Calu3 (cell line): ENCODE measurements at regions not wholly inside any gene's neighbourhood (a gene's known extent, or its start where the extent isn't known, plus 50 kb on each side); places are given as distances from the start of the nearest gene placed in this dataset.
"Not testable (repeated sequence)": the region's sequence is repeated elsewhere in the genome, so short reads cannot be mapped to it uniquely, and the experiment has no call there.

Experiments used
- BruUV-seq: library from RNA; stranded (reverse); fragments of 400-500 nt; replicated peaks from 2 replicates; lab custom pipeline; 2021; lab: Mats Ljungman, UMichigan
- CTCF ChIA-PET: fragments of 300-600 bp; sonication (Branson Sonifier 250); formaldehyde crosslinking; loops from one replicate; lab custom pipeline; 2022; ENCODE audit warnings: antibody characterized with exemption; lab: Charles Lee
- DNase-seq: peaks from one replicate; pipeline ENCODE4 v3.0.0; 2022
- H3K27ac Mint-ChIP-seq: one replicate; pipeline ENCODE4 v1.8.0; 2022; ENCODE audit warnings: mixed read lengths; ENCODE audit not compliant: unreplicated experiment
- H3K27me3 Mint-ChIP-seq: one replicate; pipeline ENCODE4 v1.8.0; 2022; ENCODE audit warnings: mixed read lengths; ENCODE audit not compliant: unreplicated experiment
- H3K36me3 Mint-ChIP-seq: one replicate; pipeline ENCODE4 v1.8.0; 2022; ENCODE audit warnings: mild to moderate bottlenecking, moderate library complexity, mixed read lengths; ENCODE audit not compliant: insufficient read depth, unreplicated experiment
- H3K4me1 Mint-ChIP-seq: one replicate; pipeline ENCODE4 v1.8.0; 2022; ENCODE audit warnings: mild to moderate bottlenecking, low read depth, mixed read lengths; ENCODE audit not compliant: unreplicated experiment
- H3K4me3 Mint-ChIP-seq: one replicate; pipeline ENCODE4 v1.8.0; 2022; ENCODE audit warnings: mild to moderate bottlenecking, low read depth, moderate library complexity, mixed read lengths; ENCODE audit not compliant: unreplicated experiment
- H3K9me3 Mint-ChIP-seq: one replicate; pipeline ENCODE4 v1.8.0; 2022; ENCODE audit warnings: low read depth, mixed read lengths; ENCODE audit not compliant: unreplicated experiment
- intact Hi-C: fragments of 100-400 bp; cut with micrococcal nuclease; formaldehyde crosslinking; loops from one replicate; pipeline ENCODE4 v1.10.0; 2022; ENCODE audit not compliant: unreplicated experiment
- TF ChIP-seq, protein P1 (sequence below): fragments of 200-600 bp; IDR thresholded peaks from one replicate; pipeline ENCODE4 v1.8.0; 2022; ENCODE audit warnings: antibody characterized with exemption; ENCODE audit not compliant: unreplicated experiment

DNA sequence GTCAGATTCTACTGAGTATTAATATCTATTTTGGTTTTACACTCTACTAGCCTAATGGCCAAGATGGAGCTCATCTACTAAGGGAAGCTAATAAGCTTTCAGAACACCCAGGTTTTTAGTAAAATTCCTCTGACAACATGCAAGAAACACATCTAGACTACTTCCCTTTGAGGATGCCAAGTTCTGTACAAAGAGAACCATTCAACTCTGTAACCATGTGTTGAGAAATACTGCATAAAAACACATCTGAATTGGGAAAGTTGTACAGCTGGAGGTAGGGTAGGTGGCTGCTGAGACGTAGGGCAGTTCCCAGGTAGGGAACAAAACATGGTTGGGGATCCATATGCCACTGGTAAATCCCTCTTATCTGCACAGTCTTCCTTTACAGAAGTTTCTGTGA is 66.2 kb downstream of the SC5D start:
- intact Hi-C loops: no loop called here
- H3K36me3 Mint-ChIP-seq: no peaks in the 10 kb centered on the region

DNA sequence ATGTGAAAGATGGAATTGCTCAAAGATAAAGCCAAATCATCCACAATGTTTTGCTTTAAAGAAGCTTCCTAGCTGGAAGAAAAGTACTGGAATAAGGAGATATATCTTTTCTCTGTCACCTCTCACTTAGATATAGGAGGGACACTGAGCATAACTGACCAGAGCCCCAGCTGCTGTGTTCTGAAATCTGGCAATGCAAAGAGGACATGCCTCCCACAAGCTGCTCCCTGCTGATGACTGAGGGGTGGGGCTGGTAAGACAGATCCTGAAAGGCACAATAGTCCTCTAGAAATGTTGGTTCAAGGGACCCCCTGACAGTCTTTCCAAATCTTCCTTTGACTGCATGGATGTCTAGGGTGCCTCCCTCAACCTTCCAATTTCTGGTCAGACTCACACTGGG is 67.0 kb downstream of the SC5D start:
- CTCF ChIA-PET: no interaction called here
- H3K27me3 Mint-ChIP-seq: peaks cover 8% of the 10 kb centered on the region
- no peaks in the 10 kb centered on the region for H3K4me1 Mint-ChIP-seq
- TF ChIP-seq, protein P1, sequence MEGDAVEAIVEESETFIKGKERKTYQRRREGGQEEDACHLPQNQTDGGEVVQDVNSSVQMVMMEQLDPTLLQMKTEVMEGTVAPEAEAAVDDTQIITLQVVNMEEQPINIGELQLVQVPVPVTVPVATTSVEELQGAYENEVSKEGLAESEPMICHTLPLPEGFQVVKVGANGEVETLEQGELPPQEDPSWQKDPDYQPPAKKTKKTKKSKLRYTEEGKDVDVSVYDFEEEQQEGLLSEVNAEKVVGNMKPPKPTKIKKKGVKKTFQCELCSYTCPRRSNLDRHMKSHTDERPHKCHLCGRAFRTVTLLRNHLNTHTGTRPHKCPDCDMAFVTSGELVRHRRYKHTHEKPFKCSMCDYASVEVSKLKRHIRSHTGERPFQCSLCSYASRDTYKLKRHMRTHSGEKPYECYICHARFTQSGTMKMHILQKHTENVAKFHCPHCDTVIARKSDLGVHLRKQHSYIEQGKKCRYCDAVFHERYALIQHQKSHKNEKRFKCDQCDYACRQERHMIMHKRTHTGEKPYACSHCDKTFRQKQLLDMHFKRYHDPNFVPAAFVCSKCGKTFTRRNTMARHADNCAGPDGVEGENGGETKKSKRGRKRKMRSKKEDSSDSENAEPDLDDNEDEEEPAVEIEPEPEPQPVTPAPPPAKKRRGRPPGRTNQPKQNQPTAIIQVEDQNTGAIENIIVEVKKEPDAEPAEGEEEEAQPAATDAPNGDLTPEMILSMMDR: no peak
- no peaks in the 10 kb centered on the region for H3K36me3 Mint-ChIP-seq
- no peak overlapping the region for H3K4me3 Mint-ChIP-seq
- DNase-seq: no peak
- no peaks in the 10 kb centered on the region for H3K9me3 Mint-ChIP-seq
- BruUV-seq: no TSS peak
- intact Hi-C loops: no loop called here
- no peak overlapping the region for H3K27ac Mint-ChIP-seq

More for the DNA sequence above, 66.2 kb downstream of the SC5D start:
- no peaks in the 10 kb centered on the region for H3K4me1 Mint-ChIP-seq
- H3K27me3 Mint-ChIP-seq: peaks cover 13% of the 10 kb centered on the region
- no peaks in the 10 kb centered on the region for H3K9me3 Mint-ChIP-seq
- no peak overlapping the region for H3K27ac Mint-ChIP-seq
- CTCF ChIA-PET: interaction anchor here (0.5 kb wide), 1 partner anchor 1662 kb away, joined by 3 read pairs; no protein-coding TSS in a partner anchor
- BruUV-seq: no TSS peak
- H3K4me3 Mint-ChIP-seq: no peak overlapping the region
- DNase-seq: no peak
- TF ChIP-seq, protein P1: no peak

DNA sequence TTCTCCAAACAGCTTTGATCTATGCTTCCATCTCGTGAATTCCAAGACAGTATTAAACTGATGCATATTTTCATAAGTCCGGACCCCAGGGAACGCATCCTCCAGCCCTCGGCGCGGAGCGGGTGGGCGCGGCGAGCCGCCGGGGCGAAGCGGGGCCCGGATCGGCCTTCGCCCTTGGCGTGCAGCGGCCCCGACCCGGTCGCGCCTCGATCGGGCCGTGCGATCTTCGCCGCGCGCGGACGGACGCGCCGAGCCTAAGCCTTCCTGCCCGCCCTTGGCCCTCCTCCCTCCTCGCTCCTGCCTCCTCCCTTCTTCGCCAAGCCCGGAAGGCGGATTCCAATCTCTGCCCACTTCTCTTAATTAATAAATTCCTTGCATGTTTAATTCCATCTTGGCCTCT is 70.4 kb downstream of the SC5D start:
- H3K9me3 Mint-ChIP-seq, H3K27me3 Mint-ChIP-seq, H3K4me1 Mint-ChIP-seq, H3K27ac Mint-ChIP-seq, H3K36me3 Mint-ChIP-seq, CTCF ChIA-PET, intact Hi-C loops, H3K4me3 Mint-ChIP-seq, BruUV-seq, DNase-seq: not testable (repeated sequence)

DNA sequence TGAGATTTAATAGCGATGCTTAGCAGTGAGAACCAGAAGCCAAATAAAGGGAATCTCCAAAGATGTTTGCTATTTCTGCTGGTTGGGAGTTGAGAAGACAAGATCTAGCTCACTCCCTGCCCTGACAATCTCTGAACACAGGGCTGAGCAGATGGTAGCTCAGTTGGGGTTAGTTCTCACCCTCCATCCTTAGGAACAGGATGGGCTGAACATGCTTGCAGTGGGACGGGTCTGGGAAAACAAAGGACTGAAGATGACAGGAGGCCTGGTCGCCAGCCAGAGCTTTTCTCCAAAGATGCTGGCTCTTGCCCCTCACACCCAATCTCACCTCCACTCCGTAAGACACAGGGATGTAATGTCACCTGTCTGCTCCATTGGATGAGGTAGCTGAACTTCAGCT is 72.7 kb downstream of the SC5D start:
- no peak overlapping the region for H3K4me3 Mint-ChIP-seq
- TF ChIP-seq, protein P1: no peak
- H3K27ac Mint-ChIP-seq: no peak overlapping the region
- H3K9me3 Mint-ChIP-seq: no peaks in the 10 kb centered on the region
- H3K4me1 Mint-ChIP-seq: no peaks in the 10 kb centered on the region
- H3K36me3 Mint-ChIP-seq: no peaks in the 10 kb centered on the region
- intact Hi-C loops: no loop called here
- H3K27me3 Mint-ChIP-seq: peaks cover 23% of the 10 kb centered on the region
- BruUV-seq: no TSS peak
- DNase-seq: no peak
- CTCF ChIA-PET: no interaction called here

DNA sequence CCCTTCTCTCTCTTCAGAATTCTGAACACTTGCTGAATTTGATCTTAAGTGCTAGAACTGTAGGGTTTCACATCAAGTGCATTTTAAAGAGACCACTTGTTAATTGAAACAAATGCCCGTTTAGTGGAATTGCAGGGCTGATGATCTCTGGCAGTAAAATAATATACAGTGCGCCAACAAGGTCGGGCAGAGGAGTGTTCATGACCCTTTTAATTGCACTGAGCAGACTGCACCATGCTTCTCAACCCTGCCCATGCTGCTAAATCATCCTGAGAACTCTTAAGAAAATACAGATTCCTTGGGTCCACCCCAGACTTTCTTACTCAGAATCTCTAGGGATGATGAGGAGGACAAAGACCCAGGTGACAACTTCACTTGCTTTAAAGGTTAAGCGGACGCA is 73.5 kb downstream of the SC5D start:
- intact Hi-C loops: no loop called here
- TF ChIP-seq, protein P1: no peak

More for the DNA sequence above, 73.5 kb downstream of the SC5D start:
- no peaks in the 10 kb centered on the region for H3K36me3 Mint-ChIP-seq
- BruUV-seq: no TSS peak
- no peak overlapping the region for H3K4me3 Mint-ChIP-seq
- no peaks in the 10 kb centered on the region for H3K4me1 Mint-ChIP-seq
- no peak for DNase-seq
- peaks cover 23% of the 10 kb centered on the region for H3K27me3 Mint-ChIP-seq
- CTCF ChIA-PET: no interaction called here
- H3K9me3 Mint-ChIP-seq: no peaks in the 10 kb centered on the region
- no peak overlapping the region for H3K27ac Mint-ChIP-seq
